ENCODE measurements at regions not wholly inside any gene's neighbourhood (a gene's known extent, or its start where the extent isn't known, plus 50 kb on each side); places are given as distances from the start of the nearest gene placed in this dataset.

GRCh38 chr5:6255956-6256355, 122.4 kb downstream of the MED10 start:
- DNase-seq (ENCODE audit: low read depth in 1 of 2, low spot score in 2 of 2): no peak
- ChIA-PET CTCF (ENCODE audit: partially characterized antibody) (no interaction called here), POLR2A (ENCODE audit: partially characterized antibody) (no interaction called here)
- 47% methylated on average over 2 of the region's 2 CpGs; no CpG with 5 or more reads in 1 of the 2 experiments for WGBS, 2 experiments (ENCODE audit: extremely low coverage in 1 of 2, insufficient coverage in 1 of 2, insufficient read length in 1 of 2, insufficient replicate concordance in 2 of 2, low coverage in 1 of 2, low lambda C conversion rate in 2 of 2, missing lambda C conversion rate in 1 of 2)
- H3K14ac ChIP-seq (ENCODE audit: insufficient read length): no peak overlapping the region
- FAIRE-seq: no peak
- no peak overlapping the region for H4K5ac ChIP-seq (ENCODE audit: insufficient read length, low read depth, low read length)
- no peak overlapping the region for H2BK5ac ChIP-seq (ENCODE audit: low read depth, low read length)
- H3K23me2 ChIP-seq (ENCODE audit: low read depth, low read length): no peaks in the 10 kb centered on the region
- H4K20me1 ChIP-seq (replicated peaks in 1 of 2; ENCODE audit: control insufficient read depth in 1 of 2, insufficient read depth in 2 of 2, low read length in 2 of 2): no peaks in the 10 kb centered on the region
- no peak overlapping the region for H2BK15ac ChIP-seq (ENCODE audit: low read length)
- no peaks in the 10 kb centered on the region for H3K36me3 ChIP-seq (ENCODE audit: control insufficient read depth in 2 of 4, insufficient read depth in 4 of 4, low read length in 3 of 4)
- H3K27me3 ChIP-seq (replicated peaks in 1 of 4; ENCODE audit: control insufficient read depth in 3 of 4, extremely low read depth in 1 of 4, insufficient read depth in 3 of 4, low read length in 3 of 4): no peaks in the 10 kb centered on the region
- no peak overlapping the region for H3K4me3 ChIP-seq (ENCODE audit: extremely low read depth in 1 of 4, insufficient read depth in 2 of 4, low read depth in 3 of 4, low read length in 4 of 4)
- H3K56ac ChIP-seq (replicated peaks; ENCODE audit: insufficient read length, low read depth, low read length): no peak overlapping the region
- no peak overlapping the region for H4K91ac ChIP-seq (replicated peaks; ENCODE audit: insufficient read length, low read length)
- H3K9me3 ChIP-seq (ENCODE audit: insufficient read depth in 2 of 2, low read depth in 1 of 2, low read length in 1 of 2): no peaks in the 10 kb centered on the region
- H3K79me2 ChIP-seq (ENCODE audit: control insufficient read depth in 1 of 2, insufficient read depth in 2 of 2, low read length in 2 of 2): no peaks in the 10 kb centered on the region
- no peak overlapping the region for H3K27ac ChIP-seq (ENCODE audit: low read depth, low read length)
- no peak overlapping the region for H2BK120ac ChIP-seq (replicated peaks; ENCODE audit: low read depth, low read length)
- H3K4ac ChIP-seq (replicated peaks; ENCODE audit: insufficient read length, low read depth, low read length): no peak overlapping the region
- H3K4me1 ChIP-seq (replicated peaks in 1 of 4; ENCODE audit: control insufficient read depth in 3 of 4, insufficient read depth in 4 of 4, low read length in 3 of 4): no peaks in the 10 kb centered on the region
- no peak overlapping the region for H2AK5ac ChIP-seq (ENCODE audit: low read depth, low read length)
- H2BK20ac ChIP-seq (ENCODE audit: low read length): no peak overlapping the region
- TF ChIP-seq MAX (IDR thresholded peaks at IDR 0.05) (no peak), CTBP2 (IDR thresholded peaks at IDR 0.05; ENCODE audit: borderline replicate concordance, insufficient read depth, insufficient read length, low read length) (no peak), CHD1 (IDR thresholded peaks at IDR 0.05; ENCODE audit: low read depth, low read length) (no peak), MAFK (IDR thresholded peaks at IDR 0.05; ENCODE audit: low read depth, low read length) (no peak), BCL11A (IDR thresholded peaks at IDR 0.05; ENCODE audit: low read depth in 2 of 2, low read length in 2 of 2) (no peak), TCF12 (IDR thresholded peaks at IDR 0.05; ENCODE audit: low read depth, low read length) (no peak), POLR2AphosphoS5 (IDR thresholded peaks at IDR 0.05; ENCODE audit: low read depth, low read length) (no peak), GABPA (IDR thresholded peaks at IDR 0.05; ENCODE audit: borderline replicate concordance, insufficient read depth, low read length) (no peak), RBBP5 (IDR thresholded peaks at IDR 0.05; ENCODE audit: borderline replicate concordance, low read depth, low read length) (no peak), CHD2 (IDR thresholded peaks at IDR 0.05; ENCODE audit: low read length) (no peak)
- H2BK12ac ChIP-seq (ENCODE audit: low read depth, low read length): no peak overlapping the region
- no peak overlapping the region for H4K8ac ChIP-seq (ENCODE audit: extremely low read depth, insufficient read depth, low read length)
- H3K9ac ChIP-seq (replicated peaks in 1 of 4; ENCODE audit: extremely low read depth in 1 of 4, low read depth in 3 of 4, low read length in 3 of 4): no peak overlapping the region
- H3K4me2 ChIP-seq (ENCODE audit: insufficient read depth in 1 of 2, low read depth in 2 of 2, low read length in 2 of 2): no peak overlapping the region
- no peak overlapping the region for H3K23ac ChIP-seq (ENCODE audit: insufficient read length)
- H3K79me1 ChIP-seq (ENCODE audit: low read depth, low read length): no peaks in the 10 kb centered on the region
- H2AFZ ChIP-seq (ENCODE audit: low read length): no peak overlapping the region
- H3K18ac ChIP-seq (ENCODE audit: extremely low read depth, low read length): no peak overlapping the region

Measured in H1 (cell line).